ENCODE measurements at regions not wholly inside any gene's neighbourhood (a gene's known extent, or its start where the extent isn't known, plus 50 kb on each side); places are given as distances from the start of the nearest gene placed in this dataset.
"Not testable (repeated sequence)": the region's sequence is repeated elsewhere in the genome, so short reads cannot be mapped to it uniquely, and the experiment has no call there.

GRCh38 chr2:84137034-84137433 lies 322.0 kb downstream of the SUCLG1 start:
- DNase-seq (ENCODE audit: low spot score): no peak

GRCh38 chr2:84132370-84132769 lies 326.7 kb downstream of the SUCLG1 start:
- DNase-seq (ENCODE audit: low spot score): no peak

- DNase-seq (ENCODE audit: low spot score): no peak
Observed at GRCh38 chr2:84131278-84131830, 327.7 kb downstream of the SUCLG1 start.

- no peak for DNase-seq (ENCODE audit: low spot score)
Observed at GRCh38 chr2:84129018-84129417, 330.1 kb downstream of the SUCLG1 start.

GRCh38 chr2:84127812-84128211 lies 331.3 kb downstream of the SUCLG1 start:
- DNase-seq (ENCODE audit: low spot score): not testable (repeated sequence)

- no peak for DNase-seq (ENCODE audit: low spot score)
Observed at GRCh38 chr2:84126530-84126929, 332.6 kb downstream of the SUCLG1 start.

- no peak for DNase-seq (ENCODE audit: low spot score)
Observed at GRCh38 chr2:84126084-84126483, 333.0 kb downstream of the SUCLG1 start.

GRCh38 chr2:84116143-84116542 lies 342.9 kb downstream of the SUCLG1 start:
- DNase-seq (ENCODE audit: low spot score): no peak

GRCh38 chr2:84115173-84115857 lies 343.8 kb downstream of the SUCLG1 start:
- no peak for DNase-seq (ENCODE audit: low spot score)

- not testable (repeated sequence) for DNase-seq (ENCODE audit: low spot score)
Observed at GRCh38 chr2:84103816-84104527, 355.1 kb downstream of the SUCLG1 start.

GRCh38 chr2:84102274-84102673 lies 356.8 kb downstream of the SUCLG1 start:
- no peak for DNase-seq (ENCODE audit: low spot score)

- DNase-seq (ENCODE audit: low spot score): no peak
Observed at GRCh38 chr2:84088656-84089055, 370.4 kb downstream of the SUCLG1 start.

GRCh38 chr2:84085562-84085961 lies 373.5 kb downstream of the SUCLG1 start:
- no peak for DNase-seq (ENCODE audit: low spot score)

- DNase-seq (ENCODE audit: low spot score): no peak
Observed at GRCh38 chr2:84084856-84085255, 374.2 kb downstream of the SUCLG1 start.

- DNase-seq (ENCODE audit: low spot score): no peak
Observed at GRCh38 chr2:84083984-84084383, 375.1 kb downstream of the SUCLG1 start.

GRCh38 chr2:84078471-84078870 lies 380.6 kb downstream of the SUCLG1 start:
- no peak for DNase-seq (ENCODE audit: low spot score)

- DNase-seq (ENCODE audit: low spot score): no peak
Observed at GRCh38 chr2:84077496-84077895, 381.6 kb downstream of the SUCLG1 start.

GRCh38 chr2:84071050-84071449 lies 388.0 kb downstream of the SUCLG1 start:
- no peak for DNase-seq (ENCODE audit: low spot score)

GRCh38 chr2:84065857-84066256 lies 393.2 kb downstream of the SUCLG1 start:
- DNase-seq (ENCODE audit: low spot score): no peak

- no peak for DNase-seq (ENCODE audit: low spot score)
Observed at GRCh38 chr2:84057917-84058560, 401.0 kb downstream of the SUCLG1 start.

GRCh38 chr2:84055816-84056215 lies 403.3 kb downstream of the SUCLG1 start:
- DNase-seq (ENCODE audit: low spot score): no peak

- not testable (repeated sequence) for DNase-seq (ENCODE audit: low spot score)
Observed at GRCh38 chr2:84054577-84054976, 404.5 kb downstream of the SUCLG1 start.

GRCh38 chr2:84052913-84053312 lies 406.2 kb downstream of the SUCLG1 start:
- DNase-seq (ENCODE audit: low spot score): no peak

Measured in hepatic stellate cell (primary cell).